Ishikawa (cell line): ENCODE measurements at regions not wholly inside any gene's neighbourhood (a gene's known extent, or its start where the extent isn't known, plus 50 kb on each side); places are given as distances from the start of the nearest gene placed in this dataset.

Experiments
- CEBPB ChIP-seq: IDR thresholded peaks from 2 replicates; pipeline ENCODE4 v1.6.1; 2012
- CREB1 ChIP-seq: IDR thresholded peaks from 2 replicates; pipeline ENCODE4 v1.6.1; 2012; ENCODE audit warnings: low read depth
- EGR1 ChIP-seq: IDR thresholded peaks from 2 replicates; pipeline ENCODE4 v1.6.1; 2012
- EP300 ChIP-seq: IDR thresholded peaks from 2 replicates; pipeline ENCODE4 v1.6.1; 2012; ENCODE audit warnings: borderline replicate concordance
- FOXM1 ChIP-seq: IDR thresholded peaks from 2 replicates; pipeline ENCODE4 v1.6.1; 2012; ENCODE audit warnings: low read depth, borderline replicate concordance
- MAX ChIP-seq: IDR thresholded peaks from 2 replicates; pipeline ENCODE4 v1.6.1; 2012
- NFIC ChIP-seq: IDR thresholded peaks from 2 replicates; pipeline ENCODE4 v1.6.1; 2012
- RAD21 ChIP-seq: IDR thresholded peaks from 2 replicates; pipeline ENCODE4 v1.6.1; 2012; ENCODE audit warnings: low read depth
- REST ChIP-seq: IDR thresholded peaks from 2 replicates; pipeline ENCODE4 v1.6.1; 2012; ENCODE audit warnings: low read depth, mild to moderate bottlenecking
- TAF1 ChIP-seq: IDR thresholded peaks from 2 replicates; pipeline ENCODE4 v1.6.1; 2012; ENCODE audit warnings: low read depth, mild to moderate bottlenecking
- TCF12 ChIP-seq: IDR thresholded peaks from 2 replicates; pipeline ENCODE4 v1.6.1; 2012; ENCODE audit warnings: low read depth
- TEAD4 ChIP-seq: IDR thresholded peaks from 2 replicates; pipeline ENCODE4 v1.6.1; 2012
- USF1 ChIP-seq: IDR thresholded peaks from 2 replicates; pipeline ENCODE4 v1.6.1; 2012
- YY1 ChIP-seq: IDR thresholded peaks from 2 replicates; pipeline ENCODE4 v1.6.1; 2012; ENCODE audit warnings: low read depth
- ZBTB7A ChIP-seq: IDR thresholded peaks from 2 replicates; pipeline ENCODE4 v1.6.1; 2012; ENCODE audit warnings: low read depth

- TF ChIP-seq YY1 (no peak), TAF1 (no peak), EP300 (no peak)
Observed at GRCh38 chr1:25137106-25137505, 95.2 kb downstream of the SYF2 start.

GRCh38 chr1:25135909-25136308 is 96.4 kb downstream of the SYF2 start:
- TF ChIP-seq CREB1: no peak
- TF ChIP-seq YY1: no peak
- no peak for TF ChIP-seq ZBTB7A
- TF ChIP-seq FOXM1: no peak
- no peak for TF ChIP-seq RAD21

GRCh38 chr1:25134801-25135461 is 97.4 kb downstream of the SYF2 start:
- TF ChIP-seq TAF1 (no peak), YY1 (no peak), CEBPB (no peak), RAD21 (no peak), ZBTB7A (no peak), REST (no peak), TEAD4 (no peak), EP300 (no peak), TCF12 (no peak), EGR1 (no peak), MAX (no peak), NFIC (no peak), FOXM1 (no peak), USF1 (no peak), CREB1 (no peak)

GRCh38 chr1:25134307-25134706 is 98.0 kb downstream of the SYF2 start:
- TF ChIP-seq RAD21 (no peak), USF1 (no peak), EGR1 (no peak), TAF1 (no peak), ZBTB7A (no peak), TEAD4 (no peak), CREB1 (no peak), CEBPB (no peak), NFIC (no peak), TCF12 (no peak), REST (no peak), FOXM1 (no peak), YY1 (no peak), MAX (no peak), EP300 (no peak)

GRCh38 chr1:25131794-25132193 is 100.5 kb downstream of the SYF2 start:
- no peak for TF ChIP-seq CREB1

- no peak for TF ChIP-seq NFIC
- no peak for TF ChIP-seq MAX
- no peak for TF ChIP-seq CREB1
- no peak for TF ChIP-seq CEBPB
- TF ChIP-seq ZBTB7A: no peak
- no peak for TF ChIP-seq TAF1
- no peak for TF ChIP-seq EGR1
- TF ChIP-seq YY1: no peak
- TF ChIP-seq TEAD4: no peak
- TF ChIP-seq TCF12: no peak
- no peak for TF ChIP-seq FOXM1
- TF ChIP-seq REST: no peak
- no peak for TF ChIP-seq USF1
- TF ChIP-seq RAD21: no peak
- no peak for TF ChIP-seq EP300
Observed at GRCh38 chr1:25130895-25131294, 101.4 kb downstream of the SYF2 start.
